ENCODE measurements at regions not wholly inside any gene's neighbourhood (a gene's known extent, or its start where the extent isn't known, plus 50 kb on each side); places are given as distances from the start of the nearest gene placed in this dataset.

GRCh38 chr16:66030036-66030435 is 336.5 kb upstream of the CDH5 start:
- Histone ChIP-seq H3K4me3 (replicated peaks in 1 of 4; ENCODE audit: control extremely low read depth in 1 of 4, insufficient read depth in 1 of 4, low read depth in 3 of 4, low read length in 4 of 4) (no peak overlapping the region), H3K27me3 (ENCODE audit: control insufficient read depth, insufficient read depth, low read length) (no peaks in the 10 kb centered on the region), H3K4me2 (ENCODE audit: extremely low read depth, insufficient read depth, low read length) (no peak overlapping the region), H3K79me2 (ENCODE audit: control insufficient read depth, insufficient read depth, low read length) (no peaks in the 10 kb centered on the region), H4K20me1 (ENCODE audit: control insufficient read depth, extremely low read depth, insufficient read depth, low read length) (no peaks in the 10 kb centered on the region), H3K4me1 (ENCODE audit: control insufficient read depth, extremely low read depth, insufficient read depth, low read length) (peaks cover 16% of the 10 kb centered on the region), H3K9me3 (ENCODE audit: control insufficient read depth, insufficient read depth, low read depth, low read length) (no peaks in the 10 kb centered on the region), H3K27ac (ENCODE audit: insufficient read depth, low read length) (no peak overlapping the region), H3K9ac (ENCODE audit: insufficient read depth, low read length) (no peak overlapping the region), H3K36me3 (ENCODE audit: control insufficient read depth, insufficient read depth, low read length) (no peaks in the 10 kb centered on the region), H2AFZ (ENCODE audit: low read length) (no peak overlapping the region)
- TF ChIP-seq EZH2 (IDR thresholded peaks at IDR 0.05; ENCODE audit: low read length, missing control alignments) (no peak), CTCF (conservative IDR thresholded peaks at IDR 0.05 in 1 of 2, IDR thresholded peaks at IDR 0.05 in 1 of 2; ENCODE audit: low read depth in 1 of 2, low read length in 2 of 2) (no peak)
- DNase-seq (ENCODE audit: low read depth in 2 of 2) = peak; percentile 64 to 82

- Histone ChIP-seq H3K4me3 (replicated peaks in 1 of 4; ENCODE audit: control extremely low read depth in 1 of 4, insufficient read depth in 1 of 4, low read depth in 3 of 4, low read length in 4 of 4) (no peak overlapping the region), H2AFZ (ENCODE audit: low read length) (peak overlapping the region; percentile 47), H3K9ac (ENCODE audit: insufficient read depth, low read length) (no peak overlapping the region), H3K27me3 (ENCODE audit: control insufficient read depth, insufficient read depth, low read length) (no peaks in the 10 kb centered on the region), H3K79me2 (ENCODE audit: control insufficient read depth, insufficient read depth, low read length) (no peaks in the 10 kb centered on the region), H3K27ac (ENCODE audit: insufficient read depth, low read length) (peak overlapping the region; percentile 72), H3K9me3 (ENCODE audit: control insufficient read depth, insufficient read depth, low read depth, low read length) (no peaks in the 10 kb centered on the region), H4K20me1 (ENCODE audit: control insufficient read depth, extremely low read depth, insufficient read depth, low read length) (no peaks in the 10 kb centered on the region), H3K4me1 (ENCODE audit: control insufficient read depth, extremely low read depth, insufficient read depth, low read length) (peaks cover 16% of the 10 kb centered on the region), H3K36me3 (ENCODE audit: control insufficient read depth, insufficient read depth, low read length) (no peaks in the 10 kb centered on the region), H3K4me2 (ENCODE audit: extremely low read depth, insufficient read depth, low read length) (peak overlapping the region; percentile 70)
- peak; percentile 80 to 88 for DNase-seq (ENCODE audit: low read depth in 2 of 2)
- TF ChIP-seq EZH2 (IDR thresholded peaks at IDR 0.05; ENCODE audit: low read length, missing control alignments) (no peak), CTCF (conservative IDR thresholded peaks at IDR 0.05 in 1 of 2, IDR thresholded peaks at IDR 0.05 in 1 of 2; ENCODE audit: low read depth in 1 of 2, low read length in 2 of 2) (no peak)
Measured at GRCh38 chr16:66028510-66029216, 337.8 kb upstream of the CDH5 start.

GRCh38 chr16:66026787-66027330 is 339.6 kb upstream of the CDH5 start:
- Histone ChIP-seq H4K20me1 (ENCODE audit: control insufficient read depth, extremely low read depth, insufficient read depth, low read length) (no peaks in the 10 kb centered on the region), H3K27ac (ENCODE audit: insufficient read depth, low read length) (no peak overlapping the region), H3K36me3 (ENCODE audit: control insufficient read depth, insufficient read depth, low read length) (no peaks in the 10 kb centered on the region), H3K79me2 (ENCODE audit: control insufficient read depth, insufficient read depth, low read length) (no peaks in the 10 kb centered on the region), H3K4me3 (replicated peaks in 1 of 4; ENCODE audit: control extremely low read depth in 1 of 4, insufficient read depth in 1 of 4, low read depth in 3 of 4, low read length in 4 of 4) (no peak overlapping the region), H2AFZ (ENCODE audit: low read length) (no peak overlapping the region), H3K4me2 (ENCODE audit: extremely low read depth, insufficient read depth, low read length) (no peak overlapping the region), H3K9me3 (ENCODE audit: control insufficient read depth, insufficient read depth, low read depth, low read length) (no peaks in the 10 kb centered on the region), H3K4me1 (ENCODE audit: control insufficient read depth, extremely low read depth, insufficient read depth, low read length) (peaks cover 16% of the 10 kb centered on the region), H3K9ac (ENCODE audit: insufficient read depth, low read length) (no peak overlapping the region), H3K27me3 (ENCODE audit: control insufficient read depth, insufficient read depth, low read length) (no peaks in the 10 kb centered on the region)
- TF ChIP-seq CTCF (conservative IDR thresholded peaks at IDR 0.05 in 1 of 2, IDR thresholded peaks at IDR 0.05 in 1 of 2; ENCODE audit: low read depth in 1 of 2, low read length in 2 of 2) = no peak
- no peak for TF ChIP-seq EZH2 (IDR thresholded peaks at IDR 0.05; ENCODE audit: low read length, missing control alignments)
- DNase-seq (ENCODE audit: low read depth in 2 of 2) = no peak
